OCI-LY1 (cell line): ENCODE measurements at regions not wholly inside any gene's neighbourhood (a gene's known extent, or its start where the extent isn't known, plus 50 kb on each side); places are given as distances from the start of the nearest gene placed in this dataset.

Experiments used
- CTCF ChIP-seq: fragments of 200-600 bp; sonication (generic), shearing (Covaris generic); IDR thresholded peaks from 2 replicates; pipeline ENCODE4 v1.5.1; 2017; ENCODE audit warnings: mild to moderate bottlenecking, antibody characterized with exemption, low read length, moderate library complexity, mixed read lengths
- EZH2 ChIP-seq: fragments of 200-600 bp; sonication (generic), shearing (Covaris generic); IDR thresholded peaks from 2 replicates; pipeline ENCODE4 v1.8.0; 2017; ENCODE audit warnings: borderline replicate concordance, mixed run types, mild to moderate bottlenecking, antibody characterized with exemption, low read length, moderate library complexity, mixed read lengths

- TF ChIP-seq CTCF (no peak), EZH2 (no peak)
Measured at GRCh38 chr10:88028654-88029053, 165.2 kb downstream of the PTEN start.
